ENCODE measurements at regions not wholly inside any gene's neighbourhood (a gene's known extent, or its start where the extent isn't known, plus 50 kb on each side); places are given as distances from the start of the nearest gene placed in this dataset.

- H3K27ac ChIP-seq (ENCODE audit: extremely low read depth, low read depth, low read length), result no peak overlapping the region
- no peaks in the 10 kb centered on the region for H3K36me3 ChIP-seq (ENCODE audit: control insufficient read depth in 2 of 2, insufficient read depth in 1 of 2, low read length in 2 of 2)
- TF ChIP-seq ZNF121 (tag by site-specific recombination; IDR thresholded peaks at IDR 0.05) (no peak), SALL2 (tag by site-specific recombination; IDR thresholded peaks at IDR 0.05; ENCODE audit: borderline replicate concordance) (no peak), ZNF423 (tag by site-specific recombination; IDR thresholded peaks at IDR 0.05) (no peak), ZNF501 (tag by site-specific recombination; IDR thresholded peaks at IDR 0.05) (no peak), ZNF707 (tag by site-specific recombination; IDR thresholded peaks at IDR 0.05) (no peak), ZNF664 (tag by site-specific recombination; IDR thresholded peaks at IDR 0.05) (no peak), ZNF610 (tag by site-specific recombination; IDR thresholded peaks at IDR 0.05; ENCODE audit: borderline replicate concordance) (no peak), ZNF621 (tag by site-specific recombination; IDR thresholded peaks at IDR 0.05) (no peak), ZSCAN5A (tag by site-specific recombination; IDR thresholded peaks at IDR 0.05) (no peak), ZNF132 (tag by site-specific recombination; IDR thresholded peaks at IDR 0.05; ENCODE audit: borderline replicate concordance) (no peak), ZNF169 (tag by site-specific recombination; IDR thresholded peaks at IDR 0.05) (no peak), ZNF292 (tag by site-specific recombination; IDR thresholded peaks at IDR 0.05; ENCODE audit: borderline replicate concordance, low read depth) (no peak), ZNF416 (tag by site-specific recombination; IDR thresholded peaks at IDR 0.05) (no peak), ZEB2 (tag by site-specific recombination; IDR thresholded peaks at IDR 0.05) (no peak), ZNF138 (tag by site-specific recombination; IDR thresholded peaks at IDR 0.05; ENCODE audit: borderline replicate concordance) (no peak), ZNF302 (tag by site-specific recombination; IDR thresholded peaks at IDR 0.05; ENCODE audit: low read depth) (no peak), ZSCAN18 (tag by site-specific recombination; IDR thresholded peaks at IDR 0.05) (no peak), ZNF37A (tag by site-specific recombination; IDR thresholded peaks at IDR 0.05) (no peak), ZNF10 (tag by site-specific recombination; IDR thresholded peaks at IDR 0.05) (no peak)
- ChIA-PET CTCF (no interaction called here), POLR2A (no interaction called here)
- no peaks in the 10 kb centered on the region for H3K4me1 ChIP-seq (ENCODE audit: control insufficient read depth, insufficient read depth, low read length)
- no peak overlapping the region for H3K4me3 ChIP-seq (ENCODE audit: low read depth, low read length)
- no peaks in the 10 kb centered on the region for H3K9me3 ChIP-seq (ENCODE audit: control insufficient read depth, insufficient read depth, low read depth, low read length)
Observed at GRCh38 chr22:48173061-48173772, 1410.8 kb downstream of the TBC1D22A start.

GRCh38 chr22:48171271-48171691 is 1408.8 kb downstream of the TBC1D22A start:
- Histone ChIP-seq H3K27ac (ENCODE audit: extremely low read depth, low read depth, low read length) (no peak overlapping the region), H3K4me3 (ENCODE audit: low read depth, low read length) (no peak overlapping the region), H3K4me1 (ENCODE audit: control insufficient read depth, insufficient read depth, low read length) (no peaks in the 10 kb centered on the region), H3K9me3 (ENCODE audit: control insufficient read depth, insufficient read depth, low read depth, low read length) (no peaks in the 10 kb centered on the region), H3K36me3 (ENCODE audit: control insufficient read depth in 2 of 2, insufficient read depth in 1 of 2, low read length in 2 of 2) (no peaks in the 10 kb centered on the region)
- ChIA-PET POLR2A (no interaction called here), CTCF (no interaction called here)
- TF ChIP-seq SP7 (tag by site-specific recombination; IDR thresholded peaks at IDR 0.05) (no peak), ZNF585B (tag by site-specific recombination; IDR thresholded peaks at IDR 0.05) (no peak), ZNF768 (tag by site-specific recombination; IDR thresholded peaks at IDR 0.05) (no peak), ZNF292 (tag by site-specific recombination; IDR thresholded peaks at IDR 0.05; ENCODE audit: borderline replicate concordance, low read depth) (no peak), TRIM28 (IDR thresholded peaks at IDR 0.05; ENCODE audit: borderline replicate concordance, low read length) (no peak), ZNF830 (tag by site-specific recombination; IDR thresholded peaks at IDR 0.05; ENCODE audit: low read depth) (no peak), ZNF704 (tag by site-specific recombination; IDR thresholded peaks at IDR 0.05) (no peak), ZNF654 (tag by site-specific recombination; IDR thresholded peaks at IDR 0.05; ENCODE audit: low read depth) (no peak), ZBTB44 (tag by site-specific recombination; IDR thresholded peaks at IDR 0.05) (no peak), PRDM10 (tag by site-specific recombination; IDR thresholded peaks at IDR 0.05) (no peak)
